Kidney epithelial cell (primary cell): ENCODE measurements at regions not wholly inside any gene's neighbourhood (a gene's known extent, or its start where the extent isn't known, plus 50 kb on each side); places are given as distances from the start of the nearest gene placed in this dataset.

Source experiments
- DNase-seq: peaks from one replicate; pipeline ENCODE4 v3.0.0-alpha.2; 2010; ENCODE audit warnings: low read depth
- H3K27me3 ChIP-seq: 2 replicates; pipeline ENCODE4 v1.6.0; 2011; ENCODE audit warnings: low read length; ENCODE audit not compliant: control insufficient read depth, insufficient read depth
- H3K36me3 ChIP-seq: 2 replicates; pipeline ENCODE4 v1.5.1; 2011; ENCODE audit warnings: low read length; ENCODE audit not compliant: control insufficient read depth, insufficient read depth
- H3K4me3 ChIP-seq: 2 replicates; pipeline ENCODE4 v1.5.1; 2011; ENCODE audit warnings: low read depth, mild to moderate bottlenecking, control low read depth, low read length
- CTCF ChIP-seq: IDR thresholded peaks from 2 replicates; pipeline ENCODE4 v1.5.1; 2011; ENCODE audit warnings: mild to moderate bottlenecking, moderate library complexity, low read length, control low read depth, inconsistent platforms; ENCODE audit not compliant: insufficient read depth, poor library complexity, severe bottlenecking

- no peak for DNase-seq
- Histone ChIP-seq H3K4me3 (no peak overlapping the region), H3K36me3 (no peaks in the 10 kb centered on the region), H3K27me3 (peaks cover 2% of the 10 kb centered on the region)
- TF ChIP-seq CTCF = no peak
Observed at GRCh38 chr2:187867165-187867564, 312.9 kb upstream of the TFPI start.

GRCh38 chr2:187869195-187869594, 315.0 kb upstream of the TFPI start:
- no peak for TF ChIP-seq CTCF
- no peak overlapping the region for H3K4me3 ChIP-seq
- H3K27me3 ChIP-seq = peaks cover 2% of the 10 kb centered on the region
- DNase-seq = no peak
- no peaks in the 10 kb centered on the region for H3K36me3 ChIP-seq

GRCh38 chr2:187871506-187871905, 317.3 kb upstream of the TFPI start:
- no peak for TF ChIP-seq CTCF
- H3K36me3 ChIP-seq = no peaks in the 10 kb centered on the region
- no peak for DNase-seq
- H3K27me3 ChIP-seq = peaks cover 2% of the 10 kb centered on the region
- no peak overlapping the region for H3K4me3 ChIP-seq

- no peak for TF ChIP-seq CTCF
Observed at GRCh38 chr2:187873132-187873531, 318.9 kb upstream of the TFPI start.

GRCh38 chr2:187874786-187875185, 320.6 kb upstream of the TFPI start:
- Histone ChIP-seq H3K27me3 (no peaks in the 10 kb centered on the region), H3K36me3 (no peaks in the 10 kb centered on the region), H3K4me3 (no peak overlapping the region)
- no peak for TF ChIP-seq CTCF
- no peak for DNase-seq

More at GRCh38 chr2:187873132-187873531, 318.9 kb upstream of the TFPI start:
- H3K36me3 ChIP-seq = no peaks in the 10 kb centered on the region
- DNase-seq = no peak
- no peaks in the 10 kb centered on the region for H3K27me3 ChIP-seq
- H3K4me3 ChIP-seq = no peak overlapping the region

- Histone ChIP-seq H3K36me3 (no peaks in the 10 kb centered on the region), H3K27me3 (no peaks in the 10 kb centered on the region), H3K4me3 (no peak overlapping the region)
- no peak for TF ChIP-seq CTCF
- no peak for DNase-seq
Observed at GRCh38 chr2:187875261-187876141, 321.3 kb upstream of the TFPI start.
